T47D (cell line): ENCODE measurements at regions not wholly inside any gene's neighbourhood (a gene's known extent, or its start where the extent isn't known, plus 50 kb on each side); places are given as distances from the start of the nearest gene placed in this dataset.

Experiments used
- DNase-seq, 2 experiments: peaks; one replicate each; pipeline versions ENCODE4 v3.0.0 to v3.0.0-alpha.2; 2011 to 2012; ENCODE audit warnings: low read depth in 1 of 2, low spot score in 1 of 2
- JUND ChIP-seq: IDR thresholded peaks from 2 replicates; pipeline ENCODE4 v1.6.1; 2012; ENCODE audit warnings: low read depth
- in situ Hi-C: cut with HindIII; loops from 2 replicates; pipeline ENCODE4 v1.10.0; 2016; ENCODE audit warnings: low sequenced_read_pairs, low pct_unique_long_range_greater_than_20kb

- DNase-seq, result no peak
- in situ Hi-C loops, result no loop called here
- no peak for TF ChIP-seq JUND
Observed at GRCh38 chrX:39889704-39890103, 208.1 kb downstream of the BCOR start.

- no peak for TF ChIP-seq JUND
- in situ Hi-C loops, result no loop called here
- no peak for DNase-seq
Observed at GRCh38 chrX:39890807-39891206, 207.0 kb downstream of the BCOR start.

GRCh38 chrX:39891781-39892180 lies 206.0 kb downstream of the BCOR start:
- peak in 1 of 2 experiments; percentile 39 for DNase-seq
- TF ChIP-seq JUND, result no peak
- in situ Hi-C loops, result no loop called here

GRCh38 chrX:39893417-39894338 lies 204.1 kb downstream of the BCOR start:
- in situ Hi-C loops, result no loop called here
- no peak for TF ChIP-seq JUND
- no peak for DNase-seq

GRCh38 chrX:39894683-39895082 lies 203.1 kb downstream of the BCOR start:
- DNase-seq, result peak in 1 of 2 experiments; percentile 75
- no peak for TF ChIP-seq JUND
- in situ Hi-C loops, result no loop called here

- in situ Hi-C loops, result no loop called here
- TF ChIP-seq JUND, result no peak
- DNase-seq, result peak in 1 of 2 experiments; percentile 91
Observed at GRCh38 chrX:39895218-39896110, 202.3 kb downstream of the BCOR start.

- no peak for TF ChIP-seq JUND
- DNase-seq, result peak; percentile 45 to 74
- in situ Hi-C loops, result no loop called here
Observed at GRCh38 chrX:39896951-39897740, 200.6 kb downstream of the BCOR start.

- no peak for DNase-seq
- in situ Hi-C loops, result no loop called here
- no peak for TF ChIP-seq JUND
Observed at GRCh38 chrX:39897741-39898097, 200.0 kb downstream of the BCOR start.

GRCh38 chrX:39898147-39898546 lies 199.6 kb downstream of the BCOR start:
- DNase-seq, result no peak
- in situ Hi-C loops, result no loop called here
- no peak for TF ChIP-seq JUND

- in situ Hi-C loops, result no loop called here
- no peak for TF ChIP-seq JUND
- no peak for DNase-seq
Observed at GRCh38 chrX:39899059-39899458, 198.7 kb downstream of the BCOR start.

- TF ChIP-seq JUND, result no peak
- in situ Hi-C loops, result no loop called here
- DNase-seq, result peak in 1 of 2 experiments; percentile 34
Observed at GRCh38 chrX:39899856-39900776, 197.6 kb downstream of the BCOR start.
